ENCODE measurements at regions not wholly inside any gene's neighbourhood (a gene's known extent, or its start where the extent isn't known, plus 50 kb on each side); places are given as distances from the start of the nearest gene placed in this dataset.

- TF ChIP-seq POLR2A (IDR thresholded peaks at IDR 0.05; ENCODE audit: low read depth) (no peak), CTCF (IDR thresholded peaks at IDR 0.05) (no peak), EP300 (IDR thresholded peaks at IDR 0.05) (no peak)
Measured at GRCh38 chr7:68476966-68477365, 1121.3 kb upstream of the AUTS2 start.

All from esophagus muscularis mucosa (tissue), 4 donors.